ENCODE measurements at regions not wholly inside any gene's neighbourhood (a gene's known extent, or its start where the extent isn't known, plus 50 kb on each side); places are given as distances from the start of the nearest gene placed in this dataset.

GRCh38 chr10:129096065-129096984, 370.7 kb upstream of the MGMT start:
- no peaks in the 10 kb centered on the region for H3K9me3 ChIP-seq (ENCODE audit: low read length)
- H3K9ac ChIP-seq (ENCODE audit: low read length), result no peak overlapping the region
- no peaks in the 10 kb centered on the region for H3K9me2 ChIP-seq (ENCODE audit: insufficient read depth, low read length)
- no peaks in the 10 kb centered on the region for H3K27me3 ChIP-seq (ENCODE audit: insufficient read depth, low read depth, low read length)
- no peak overlapping the region for H3K27ac ChIP-seq (ENCODE audit: low read length)
- no peaks in the 10 kb centered on the region for H3F3A ChIP-seq (ENCODE audit: insufficient read depth, low read length, poor library complexity, severe bottlenecking)
- H3K36me3 ChIP-seq (ENCODE audit: insufficient read depth, low read length), result no peaks in the 10 kb centered on the region
- H4K20me1 ChIP-seq (ENCODE audit: insufficient read depth), result no peaks in the 10 kb centered on the region
- no peak overlapping the region for H2AFZ ChIP-seq (ENCODE audit: low read depth, low read length)
- H3K4me2 ChIP-seq (ENCODE audit: low read length), result no peak overlapping the region
- H3K4me3 ChIP-seq (ENCODE audit: low read length), result no peak overlapping the region
- no peaks in the 10 kb centered on the region for H3K79me2 ChIP-seq (replicated peaks; ENCODE audit: insufficient read depth, low read length)
- TF ChIP-seq REST (IDR thresholded peaks at IDR 0.05; ENCODE audit: borderline replicate concordance), result no peak
- no peak for TF ChIP-seq POLR2AphosphoS5 (IDR thresholded peaks at IDR 0.05)
- no peak for TF ChIP-seq EP300 (conservative IDR thresholded peaks at IDR 0.05; ENCODE audit: poor library complexity, severe bottlenecking)
- no peak for TF ChIP-seq CTCF (IDR thresholded peaks at IDR 0.05; ENCODE audit: poor library complexity, severe bottlenecking)
- no peak for TF ChIP-seq SMC3 (conservative IDR thresholded peaks at IDR 0.05; ENCODE audit: poor library complexity)
- no peak for TF ChIP-seq TAF1 (IDR thresholded peaks at IDR 0.05; ENCODE audit: low read depth)
- TF ChIP-seq RAD21 (conservative IDR thresholded peaks at IDR 0.05), result no peak
- TF ChIP-seq EZH2 (IDR thresholded peaks at IDR 0.05; ENCODE audit: borderline replicate concordance, insufficient read depth, low read length, poor library complexity, severe bottlenecking), result no peak
- TF ChIP-seq MXI1 (conservative IDR thresholded peaks at IDR 0.05; ENCODE audit: poor library complexity, severe bottlenecking), result no peak

- Histone ChIP-seq H3K27me3 (ENCODE audit: insufficient read depth, low read depth, low read length) (no peaks in the 10 kb centered on the region), H3K9me3 (ENCODE audit: low read length) (no peaks in the 10 kb centered on the region), H3K4me3 (ENCODE audit: low read length) (no peak overlapping the region), H4K20me1 (ENCODE audit: insufficient read depth) (no peaks in the 10 kb centered on the region), H3K36me3 (ENCODE audit: insufficient read depth, low read length) (no peaks in the 10 kb centered on the region), H3K9ac (ENCODE audit: low read length) (no peak overlapping the region), H3K4me2 (ENCODE audit: low read length) (no peak overlapping the region), H3F3A (ENCODE audit: insufficient read depth, low read length, poor library complexity, severe bottlenecking) (no peaks in the 10 kb centered on the region), H3K79me2 (replicated peaks; ENCODE audit: insufficient read depth, low read length) (no peaks in the 10 kb centered on the region), H2AFZ (ENCODE audit: low read depth, low read length) (no peak overlapping the region), H3K9me2 (ENCODE audit: insufficient read depth, low read length) (no peaks in the 10 kb centered on the region), H3K27ac (ENCODE audit: low read length) (no peak overlapping the region)
- TF ChIP-seq POLR2AphosphoS5 (IDR thresholded peaks at IDR 0.05), result no peak
- TF ChIP-seq TAF1 (IDR thresholded peaks at IDR 0.05; ENCODE audit: low read depth), result no peak
- TF ChIP-seq SMC3 (conservative IDR thresholded peaks at IDR 0.05; ENCODE audit: poor library complexity), result no peak
- no peak for TF ChIP-seq CTCF (IDR thresholded peaks at IDR 0.05; ENCODE audit: poor library complexity, severe bottlenecking)
- TF ChIP-seq EP300 (conservative IDR thresholded peaks at IDR 0.05; ENCODE audit: poor library complexity, severe bottlenecking), result no peak
Measured at GRCh38 chr10:129097776-129098330, 369.2 kb upstream of the MGMT start.
